Erythroblast (primary cell): ENCODE measurements at regions not wholly inside any gene's neighbourhood (a gene's known extent, or its start where the extent isn't known, plus 50 kb on each side); places are given as distances from the start of the nearest gene placed in this dataset.

Experiments used
- GATA1 ChIP-seq: IDR thresholded peaks from 2 replicates; pipeline ENCODE4 v1.6.1; 2011; ENCODE audit warnings: low read depth, mild to moderate bottlenecking, control low read depth, low read length, moderate library complexity
- POLR2A ChIP-seq: IDR thresholded peaks from 2 replicates; pipeline ENCODE4 v1.6.1; 2011; ENCODE audit warnings: mild to moderate bottlenecking, low read length

- TF ChIP-seq POLR2A (no peak), GATA1 (no peak)
Measured at GRCh38 chr13:109297628-109298027, 488.8 kb downstream of the IRS2 start.
